ENCODE measurements at regions not wholly inside any gene's neighbourhood (a gene's known extent, or its start where the extent isn't known, plus 50 kb on each side); places are given as distances from the start of the nearest gene placed in this dataset.

DNA sequence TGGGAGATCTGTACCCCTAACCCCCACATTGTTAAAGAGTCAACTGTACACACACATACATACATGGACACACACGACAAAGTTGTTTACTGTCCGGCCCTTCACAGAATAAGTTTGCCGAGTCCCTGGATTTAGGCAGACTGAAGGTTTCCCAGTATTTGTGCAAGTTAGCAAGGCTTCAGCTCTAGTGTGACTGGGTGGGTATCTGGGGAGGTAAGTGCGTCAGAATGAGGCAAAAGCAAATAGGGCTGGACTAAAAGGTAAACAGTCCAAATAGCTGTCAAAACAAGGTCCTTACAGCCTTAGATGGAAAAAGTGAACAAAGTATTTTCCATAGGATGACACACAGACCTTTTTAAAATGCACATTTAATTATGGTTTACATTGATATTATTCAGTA, 228.4 kb upstream of the UFM1 start:
- Histone ChIP-seq H3K23ac (ENCODE audit: low read depth, low read length) (no peak overlapping the region), H3K9ac (ENCODE audit: low read depth, low read length) (no peak overlapping the region), H2BK5ac (ENCODE audit: low read depth, low read length, poor library complexity, severe bottlenecking) (no peak overlapping the region), H2BK20ac (ENCODE audit: low read depth, low read length) (no peak overlapping the region), H3K27me3 (ENCODE audit: control insufficient read depth, insufficient read depth, low read length) (no peaks in the 10 kb centered on the region), H2AK5ac (ENCODE audit: low read depth, low read length) (no peak overlapping the region), H3K4ac (ENCODE audit: low read depth, low read length) (no peak overlapping the region), H2AFZ (replicated peaks; ENCODE audit: low read length, poor library complexity) (no peak overlapping the region), H3K4me3 (ENCODE audit: insufficient read depth, low read depth, low read length) (no peak overlapping the region), H3K56ac (ENCODE audit: extremely low read depth, insufficient read depth, low read length) (no peak overlapping the region), H3K4me2 (ENCODE audit: low read depth, low read length) (no peak overlapping the region), H3K4me1 (ENCODE audit: control insufficient read depth, insufficient read depth, low read length) (no peaks in the 10 kb centered on the region), H3K36me3 (ENCODE audit: control insufficient read depth, insufficient read depth, low read length) (no peaks in the 10 kb centered on the region), H3K9me1 (ENCODE audit: insufficient read depth, low read length) (no peaks in the 10 kb centered on the region), H3K14ac (replicated peaks; ENCODE audit: low read depth, low read length) (no peak overlapping the region), H3K79me1 (ENCODE audit: low read depth in 1 of 2, low read length in 2 of 2) (no peaks in the 10 kb centered on the region), H4K5ac (ENCODE audit: low read depth, low read length) (no peak overlapping the region), H4K91ac (ENCODE audit: insufficient read depth, low read depth, low read length) (no peak overlapping the region), H4K8ac (ENCODE audit: low read depth in 2 of 2, low read length in 2 of 2) (no peak overlapping the region), H2BK120ac (ENCODE audit: low read depth, low read length) (no peak overlapping the region), H2AK9ac (replicated peaks; ENCODE audit: low read depth, low read length, poor library complexity) (no peak overlapping the region), H3K18ac (ENCODE audit: low read depth, low read length) (no peak overlapping the region), H2BK15ac (ENCODE audit: low read depth, low read length) (no peak overlapping the region), H3K9me3 (ENCODE audit: control insufficient read depth, insufficient read depth, low read length) (no peaks in the 10 kb centered on the region), H4K20me1 (ENCODE audit: insufficient read depth, low read length) (no peaks in the 10 kb centered on the region), H3K27ac (ENCODE audit: insufficient read depth, low read length) (no peak overlapping the region)
- no TSS peak for BruUV-seq (replicated peaks)
- no peak for ATAC-seq (ENCODE audit: low read depth)
- in situ Hi-C loops (cut with MboI; ENCODE audit: low sequenced_read_pairs), result no loop called here
- no peak for TF ChIP-seq RFX5 (IDR thresholded peaks at IDR 0.05; ENCODE audit: low read depth, low read length)
- no peak for DNase-seq
- intact Hi-C loops (cut with micrococcal nuclease), result no loop called here
- ChIA-PET POLR2A (ENCODE audit: unreplicated experiment) (no interaction called here), CTCF (no interaction called here)
- no CpG with 5 or more reads among the region's 4 CpGs for WGBS, 2 experiments (ENCODE audit: extremely low coverage in 2 of 2, insufficient read length in 1 of 2)
- dilution Hi-C loops (cut with HindIII; ENCODE audit: low sequenced_read_pairs, unreplicated experiment), result no loop called here
